Endodermal cell (in vitro differentiated cells): ENCODE measurements at regions not wholly inside any gene's neighbourhood (a gene's known extent, or its start where the extent isn't known, plus 50 kb on each side); places are given as distances from the start of the nearest gene placed in this dataset.

ENCODE experiments used
- DNase-seq: peaks from one replicate; pipeline ENCODE4 v3.0.0-alpha.2; 2017
- H3K27ac ChIP-seq: 2 replicates; pipeline ENCODE4 v1.5.1; 2013; ENCODE audit warnings: mild to moderate bottlenecking, low read depth, low read length, moderate library complexity
- H3K27me3 ChIP-seq: 2 replicates; pipeline ENCODE4 v1.6.1; 2013; ENCODE audit warnings: mild to moderate bottlenecking, low read length, moderate library complexity; ENCODE audit not compliant: insufficient read depth, control insufficient read depth, poor library complexity, severe bottlenecking
- H3K36me3 ChIP-seq: 2 replicates; pipeline ENCODE4 v1.7.0; 2013; ENCODE audit warnings: mild to moderate bottlenecking, low read length, moderate library complexity; ENCODE audit not compliant: control insufficient read depth, insufficient read depth
- H3K4me1 ChIP-seq: one replicate; pipeline ENCODE4 v1.7.0; 2013; ENCODE audit warnings: low read length; ENCODE audit not compliant: control insufficient read depth, insufficient read depth
- H3K4me3 ChIP-seq: 2 replicates; pipeline ENCODE4 v1.5.1; 2013; ENCODE audit warnings: mild to moderate bottlenecking, low read length, moderate library complexity
- H3K9ac ChIP-seq: 2 replicates; pipeline ENCODE4 v1.6.1; 2013; ENCODE audit warnings: mild to moderate bottlenecking, low read length, moderate library complexity; ENCODE audit not compliant: poor library complexity, severe bottlenecking; ENCODE audit errors: extremely low read depth
- H3K9me3 ChIP-seq: 2 replicates; pipeline ENCODE4 v1.6.1; 2013; ENCODE audit warnings: mild to moderate bottlenecking, low read length, moderate library complexity; ENCODE audit not compliant: control insufficient read depth
- H3K27ac Mint-ChIP-seq: 2 replicates; pipeline ENCODE4 v1.8.0; 2020; ENCODE audit warnings: mixed read lengths
- H3K27me3 Mint-ChIP-seq: 2 replicates; pipeline ENCODE4 v1.8.0; 2021; ENCODE audit warnings: mild to moderate bottlenecking, mixed read lengths; ENCODE audit not compliant: insufficient read depth
- H3K36me3 Mint-ChIP-seq: 2 replicates; pipeline ENCODE4 v1.8.0; 2020; ENCODE audit warnings: low read depth, mixed read lengths
- H3K4me1 Mint-ChIP-seq: 2 replicates; pipeline ENCODE4 v1.8.0; 2020; ENCODE audit warnings: mixed read lengths
- H3K4me3 Mint-ChIP-seq: 2 replicates; pipeline ENCODE4 v1.8.0; 2020; ENCODE audit warnings: mild to moderate bottlenecking, moderate library complexity, mixed read lengths
- H3K9me3 Mint-ChIP-seq: 2 replicates; pipeline ENCODE4 v1.8.0; 2020; ENCODE audit warnings: mild to moderate bottlenecking, mixed read lengths
- WGBS, 2 experiments: methylation state at CpG; one replicate each; pipeline versions ENCODE4 v1.1.5 to v1.1.7; 2013; ENCODE audit warnings: missing lambda C conversion rate in 2 of 2, mixed read lengths in 1 of 2; ENCODE audit not compliant: insufficient coverage in 1 of 2, insufficient read length in 1 of 2; 5-methylcytosine and 5-hydroxymethylcytosine counted together
- TF ChIP-seq, protein P1 (sequence below): fragments of 200-600 bp; sonication (generic); conservative IDR thresholded peaks from 2 replicates; pipeline ENCODE4 v1.5.0; 2021; ENCODE audit warnings: antibody characterized with exemption, mild to moderate bottlenecking

DNA sequence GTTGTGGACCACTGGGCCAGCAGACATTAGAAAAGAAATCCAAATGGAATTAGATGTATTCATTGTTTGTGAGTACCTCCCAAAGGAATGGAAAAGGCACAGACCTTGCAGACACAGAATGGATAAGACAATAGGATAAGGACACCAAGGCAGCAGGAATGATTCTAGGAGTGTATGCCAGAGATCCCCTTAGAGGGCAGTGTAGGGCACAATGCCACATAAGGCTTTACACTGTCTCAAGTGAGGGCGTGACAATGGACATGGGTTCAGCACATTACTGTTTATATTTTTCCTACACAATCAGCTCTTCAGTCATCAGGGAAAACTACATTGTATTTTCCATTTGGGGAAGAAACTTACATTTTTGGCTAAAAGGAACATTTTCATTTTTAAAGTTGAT lies 250.9 kb downstream of the PTH2R start:
- H3K36me3 Mint-ChIP-seq, result no peaks in the 10 kb centered on the region
- H3K27ac ChIP-seq, result no peak overlapping the region
- H3K9me3 ChIP-seq, result no peaks in the 10 kb centered on the region
- no peaks in the 10 kb centered on the region for H3K36me3 ChIP-seq
- no peaks in the 10 kb centered on the region for H3K27me3 Mint-ChIP-seq
- peaks cover 10% of the 10 kb centered on the region for H3K9me3 Mint-ChIP-seq
- H3K4me3 ChIP-seq, result no peak overlapping the region
- no peak overlapping the region for H3K27ac Mint-ChIP-seq
- no peak for DNase-seq
- H3K27me3 ChIP-seq, result no peaks in the 10 kb centered on the region
- H3K4me1 Mint-ChIP-seq, result no peaks in the 10 kb centered on the region
- no peaks in the 10 kb centered on the region for H3K4me1 ChIP-seq
- no peak overlapping the region for H3K4me3 Mint-ChIP-seq
- H3K9ac ChIP-seq, result no peak overlapping the region
- TF ChIP-seq, protein P1, sequence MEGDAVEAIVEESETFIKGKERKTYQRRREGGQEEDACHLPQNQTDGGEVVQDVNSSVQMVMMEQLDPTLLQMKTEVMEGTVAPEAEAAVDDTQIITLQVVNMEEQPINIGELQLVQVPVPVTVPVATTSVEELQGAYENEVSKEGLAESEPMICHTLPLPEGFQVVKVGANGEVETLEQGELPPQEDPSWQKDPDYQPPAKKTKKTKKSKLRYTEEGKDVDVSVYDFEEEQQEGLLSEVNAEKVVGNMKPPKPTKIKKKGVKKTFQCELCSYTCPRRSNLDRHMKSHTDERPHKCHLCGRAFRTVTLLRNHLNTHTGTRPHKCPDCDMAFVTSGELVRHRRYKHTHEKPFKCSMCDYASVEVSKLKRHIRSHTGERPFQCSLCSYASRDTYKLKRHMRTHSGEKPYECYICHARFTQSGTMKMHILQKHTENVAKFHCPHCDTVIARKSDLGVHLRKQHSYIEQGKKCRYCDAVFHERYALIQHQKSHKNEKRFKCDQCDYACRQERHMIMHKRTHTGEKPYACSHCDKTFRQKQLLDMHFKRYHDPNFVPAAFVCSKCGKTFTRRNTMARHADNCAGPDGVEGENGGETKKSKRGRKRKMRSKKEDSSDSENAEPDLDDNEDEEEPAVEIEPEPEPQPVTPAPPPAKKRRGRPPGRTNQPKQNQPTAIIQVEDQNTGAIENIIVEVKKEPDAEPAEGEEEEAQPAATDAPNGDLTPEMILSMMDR, result peak; percentile 65
- WGBS, 2 experiments, result 96 to 100% methylated on average over 1 of the region's 1 CpG

DNA sequence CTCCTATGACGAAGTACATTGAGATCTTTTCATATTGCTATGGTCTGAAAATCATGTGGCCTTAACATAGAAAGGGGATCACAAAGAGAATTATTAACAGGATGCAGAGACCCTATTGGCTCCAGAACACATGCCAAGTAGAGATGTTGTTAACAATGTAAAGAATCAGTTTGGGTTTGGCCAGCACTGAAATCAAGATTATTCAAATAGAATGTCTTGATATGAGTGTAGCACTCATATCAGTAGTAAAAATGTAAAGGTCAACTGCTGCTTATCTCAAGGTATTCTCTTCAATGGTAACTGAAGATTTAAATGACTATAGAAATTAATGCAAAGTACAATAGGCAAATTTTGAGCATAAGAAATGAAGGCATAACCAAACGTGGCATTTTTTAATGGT lies 262.8 kb downstream of the PTH2R start:
- no peak overlapping the region for H3K4me3 Mint-ChIP-seq
- DNase-seq, result no peak
- TF ChIP-seq, protein P1, result no peak

DNA sequence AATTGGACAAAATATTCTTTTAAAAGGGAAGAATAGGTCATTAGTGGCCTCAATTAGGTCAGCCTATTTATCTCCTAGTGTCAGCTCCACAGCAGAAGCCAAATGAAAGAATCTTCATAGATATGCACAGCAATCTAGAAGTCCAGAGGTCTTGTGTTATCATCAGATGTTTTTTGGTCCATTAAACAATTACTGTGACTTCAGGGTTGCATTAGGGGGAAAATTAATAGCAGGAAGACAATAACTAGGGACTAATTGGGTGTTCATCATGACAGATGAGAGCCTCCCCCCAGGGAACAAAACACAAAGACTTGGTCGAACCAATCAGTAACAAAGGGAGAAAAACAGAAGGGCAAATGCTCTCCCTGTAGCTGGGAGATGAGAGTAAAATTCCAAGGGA lies 264.7 kb downstream of the PTH2R start:
- no peaks in the 10 kb centered on the region for H3K9me3 Mint-ChIP-seq
- H3K4me3 Mint-ChIP-seq, result no peak overlapping the region
- WGBS, 2 experiments, result 59% methylated on average over 1 of the region's 1 CpG; no CpG with 5 or more reads in 1 of the 2 experiments
- no peak overlapping the region for H3K4me3 ChIP-seq
- no peaks in the 10 kb centered on the region for H3K4me1 ChIP-seq
- no peak overlapping the region for H3K9ac ChIP-seq
- H3K9me3 ChIP-seq, result no peaks in the 10 kb centered on the region
- H3K36me3 Mint-ChIP-seq, result no peaks in the 10 kb centered on the region
- H3K27me3 ChIP-seq, result no peaks in the 10 kb centered on the region
- DNase-seq, result no peak
- H3K27me3 Mint-ChIP-seq, result no peaks in the 10 kb centered on the region
- peak overlapping the region; percentile 20 for H3K27ac Mint-ChIP-seq
- no peaks in the 10 kb centered on the region for H3K36me3 ChIP-seq
- no peak overlapping the region for H3K27ac ChIP-seq
- TF ChIP-seq, protein P1, result no peak
- H3K4me1 Mint-ChIP-seq, result peaks cover 16% of the 10 kb centered on the region

More for the DNA sequence above, 262.8 kb downstream of the PTH2R start:
- Histone ChIP-seq H3K9ac (no peak overlapping the region), H3K27ac (no peak overlapping the region), H3K4me1 (no peaks in the 10 kb centered on the region), H3K27me3 (no peaks in the 10 kb centered on the region), H3K9me3 (no peaks in the 10 kb centered on the region), H3K4me3 (no peak overlapping the region), H3K36me3 (no peaks in the 10 kb centered on the region)
- Mint-ChIP-seq H3K4me1 (peaks cover 16% of the 10 kb centered on the region), H3K36me3 (no peaks in the 10 kb centered on the region), H3K9me3 (no peaks in the 10 kb centered on the region), H3K27ac (no peak overlapping the region), H3K27me3 (no peaks in the 10 kb centered on the region)
- 90 to 100% methylated on average over 2 of the region's 2 CpGs for WGBS, 2 experiments
